ENCODE measurements at regions not wholly inside any gene's neighbourhood (a gene's known extent, or its start where the extent isn't known, plus 50 kb on each side); places are given as distances from the start of the nearest gene placed in this dataset.
A peak's percentile ranks its signal among the peaks of the same experiment; 100 is the strongest.

DNA sequence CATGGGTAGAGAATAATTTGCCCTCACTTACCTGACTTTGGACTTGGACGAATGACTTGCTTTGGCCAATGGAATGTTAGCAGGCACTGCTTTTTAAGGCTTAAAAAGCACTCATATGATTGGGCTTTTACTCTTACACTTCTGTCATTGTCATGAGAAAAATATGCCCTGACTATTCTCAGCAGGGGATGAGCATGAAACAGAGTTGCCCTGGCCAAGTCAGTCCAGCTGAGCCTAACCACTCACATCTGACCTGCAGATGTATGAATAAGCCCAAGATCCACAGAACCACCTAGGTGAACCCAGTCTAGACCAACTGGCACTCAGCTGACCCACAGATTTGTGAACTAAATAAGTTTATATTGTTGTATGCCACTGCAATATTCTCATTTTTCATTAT is 573.5 kb downstream of the TNS3 start:
- H3K27ac ChIP-seq, result no peak overlapping the region
- intact Hi-C loops (cut with DNase I), result no loop called here
- ATAC-seq (no peak), DNase-seq (no peak)
- H3K4me1 ChIP-seq, result no peaks in the 10 kb centered on the region
- TF ChIP-seq, protein P1, sequence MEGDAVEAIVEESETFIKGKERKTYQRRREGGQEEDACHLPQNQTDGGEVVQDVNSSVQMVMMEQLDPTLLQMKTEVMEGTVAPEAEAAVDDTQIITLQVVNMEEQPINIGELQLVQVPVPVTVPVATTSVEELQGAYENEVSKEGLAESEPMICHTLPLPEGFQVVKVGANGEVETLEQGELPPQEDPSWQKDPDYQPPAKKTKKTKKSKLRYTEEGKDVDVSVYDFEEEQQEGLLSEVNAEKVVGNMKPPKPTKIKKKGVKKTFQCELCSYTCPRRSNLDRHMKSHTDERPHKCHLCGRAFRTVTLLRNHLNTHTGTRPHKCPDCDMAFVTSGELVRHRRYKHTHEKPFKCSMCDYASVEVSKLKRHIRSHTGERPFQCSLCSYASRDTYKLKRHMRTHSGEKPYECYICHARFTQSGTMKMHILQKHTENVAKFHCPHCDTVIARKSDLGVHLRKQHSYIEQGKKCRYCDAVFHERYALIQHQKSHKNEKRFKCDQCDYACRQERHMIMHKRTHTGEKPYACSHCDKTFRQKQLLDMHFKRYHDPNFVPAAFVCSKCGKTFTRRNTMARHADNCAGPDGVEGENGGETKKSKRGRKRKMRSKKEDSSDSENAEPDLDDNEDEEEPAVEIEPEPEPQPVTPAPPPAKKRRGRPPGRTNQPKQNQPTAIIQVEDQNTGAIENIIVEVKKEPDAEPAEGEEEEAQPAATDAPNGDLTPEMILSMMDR (IDR thresholded peaks at IDR 0.05), result no peak
- H3K4me3 ChIP-seq, result no peak overlapping the region
- no peaks in the 10 kb centered on the region for H3K36me3 ChIP-seq
- no peaks in the 10 kb centered on the region for H3K9me3 ChIP-seq
- H3K27me3 ChIP-seq, result no peaks in the 10 kb centered on the region

DNA sequence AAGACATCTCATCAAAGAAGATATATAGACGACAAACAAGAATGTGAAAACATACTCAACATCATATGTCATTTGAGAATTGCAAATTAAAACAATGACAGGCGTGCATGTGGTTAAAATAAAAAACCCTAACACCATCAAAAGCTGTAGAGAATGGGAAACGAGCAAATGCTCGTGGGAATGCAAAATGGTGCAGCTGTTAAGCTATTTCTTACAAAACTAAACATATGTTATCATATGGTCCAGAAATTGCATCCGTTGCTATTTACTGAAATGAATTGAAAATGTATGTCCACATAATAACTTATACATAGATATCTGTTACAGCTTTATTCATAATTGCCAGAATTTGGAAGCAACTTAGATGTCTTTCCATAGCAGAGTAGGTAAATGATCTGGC is 574.4 kb downstream of the TNS3 start:
- no peaks in the 10 kb centered on the region for H3K27me3 ChIP-seq
- ATAC-seq (no peak), DNase-seq (no peak)
- H3K4me3 ChIP-seq, result no peak overlapping the region
- H3K27ac ChIP-seq, result no peak overlapping the region
- H3K36me3 ChIP-seq, result no peaks in the 10 kb centered on the region
- H3K9me3 ChIP-seq, result no peaks in the 10 kb centered on the region
- TF ChIP-seq, protein P1 (IDR thresholded peaks at IDR 0.05), result no peak
- no peaks in the 10 kb centered on the region for H3K4me1 ChIP-seq
- intact Hi-C loops (cut with DNase I), result no loop called here

DNA sequence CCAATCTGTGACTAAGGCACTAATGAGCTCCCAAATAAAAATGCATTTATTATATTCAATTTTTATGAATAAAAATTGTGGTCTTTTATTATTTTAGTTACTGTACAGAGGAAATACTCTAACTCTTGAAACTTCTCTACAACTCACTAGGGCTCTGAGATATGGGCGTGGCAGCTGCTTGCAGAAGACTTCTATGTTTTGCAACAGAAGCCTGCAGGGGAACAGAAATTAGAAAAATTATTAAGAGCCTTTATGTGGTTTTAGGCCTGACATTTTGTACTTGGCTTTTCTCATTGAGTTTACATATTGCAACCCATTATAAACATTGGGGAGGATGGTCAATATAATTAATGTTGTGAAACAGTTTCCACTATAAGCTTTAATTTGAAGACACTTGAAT is 581.4 kb downstream of the TNS3 start:
- ATAC-seq, result peak; percentile 46
- no peaks in the 10 kb centered on the region for H3K27me3 ChIP-seq
- DNase-seq, result no peak
- no peaks in the 10 kb centered on the region for H3K36me3 ChIP-seq
- no peak overlapping the region for H3K27ac ChIP-seq
- no peaks in the 10 kb centered on the region for H3K4me1 ChIP-seq
- TF ChIP-seq, protein P1 (IDR thresholded peaks at IDR 0.05), result no peak
- no peak overlapping the region for H3K4me3 ChIP-seq
- H3K9me3 ChIP-seq, result no peaks in the 10 kb centered on the region
- intact Hi-C loops (cut with DNase I), result no loop called here

DNA sequence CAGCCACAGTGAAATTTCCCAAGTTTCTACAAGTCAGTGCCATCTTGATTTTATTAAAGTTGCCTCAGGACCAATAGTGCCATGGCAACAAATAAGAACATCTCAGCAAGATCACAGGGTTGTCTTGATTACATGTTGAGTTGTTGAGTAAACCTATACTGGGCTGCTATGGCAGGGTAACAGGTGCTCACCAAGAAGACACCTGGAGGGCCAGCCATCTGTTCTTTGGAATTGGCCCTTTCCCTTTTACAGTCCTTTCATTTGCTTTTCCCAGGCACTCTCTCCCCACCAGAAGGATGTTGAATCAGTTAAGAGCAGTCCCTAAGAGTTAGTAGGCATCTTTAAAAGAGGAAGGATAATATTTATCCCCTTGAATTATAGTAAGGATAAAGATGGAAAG is 582.0 kb downstream of the TNS3 start:
- H3K4me1 ChIP-seq, result no peaks in the 10 kb centered on the region
- H3K36me3 ChIP-seq, result no peaks in the 10 kb centered on the region
- H3K27me3 ChIP-seq, result no peaks in the 10 kb centered on the region
- H3K4me3 ChIP-seq, result no peak overlapping the region
- H3K9me3 ChIP-seq, result no peaks in the 10 kb centered on the region
- ATAC-seq (no peak), DNase-seq (no peak)
- TF ChIP-seq, protein P1 (IDR thresholded peaks at IDR 0.05), result no peak
- no peak overlapping the region for H3K27ac ChIP-seq
- intact Hi-C loops (cut with DNase I), result no loop called here

DNA sequence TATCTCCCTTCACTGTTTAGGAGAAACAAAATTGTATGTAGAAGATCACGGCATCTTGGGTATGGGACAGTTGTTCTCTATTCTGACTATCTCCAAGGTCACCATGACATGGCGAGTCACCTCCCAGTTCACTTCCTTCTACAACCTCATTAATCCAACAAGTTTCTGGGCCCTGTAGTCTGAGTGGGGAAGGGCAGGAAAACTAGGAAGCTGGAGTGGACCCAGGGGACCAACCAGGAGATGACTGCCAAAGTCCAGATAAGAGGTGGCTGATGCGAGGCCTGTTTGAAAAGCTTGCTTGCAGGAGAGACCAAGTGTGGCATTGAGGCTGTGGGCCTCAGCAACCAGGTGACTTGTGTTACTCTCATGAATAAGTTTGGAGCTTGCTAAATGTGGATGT is 584.9 kb downstream of the TNS3 start:
- H3K27ac ChIP-seq, result no peak overlapping the region
- TF ChIP-seq, protein P1 (IDR thresholded peaks at IDR 0.05), result no peak
- intact Hi-C loops (cut with DNase I), result no loop called here

More for the DNA sequence above, 584.9 kb downstream of the TNS3 start:
- Histone ChIP-seq H3K27me3 (no peaks in the 10 kb centered on the region), H3K9me3 (no peaks in the 10 kb centered on the region), H3K4me1 (no peaks in the 10 kb centered on the region), H3K4me3 (no peak overlapping the region), H3K36me3 (no peaks in the 10 kb centered on the region)
- ATAC-seq (no peak), DNase-seq (no peak)

Data from left lung (tissue), 4 donors.